M059J (cell line): ENCODE measurements at regions not wholly inside any gene's neighbourhood (a gene's known extent, or its start where the extent isn't known, plus 50 kb on each side); places are given as distances from the start of the nearest gene placed in this dataset.

Source experiments
- DNase-seq: peaks from one replicate; pipeline ENCODE4 v3.0.0-alpha.2; 2012; ENCODE audit warnings: low read depth

DNA sequence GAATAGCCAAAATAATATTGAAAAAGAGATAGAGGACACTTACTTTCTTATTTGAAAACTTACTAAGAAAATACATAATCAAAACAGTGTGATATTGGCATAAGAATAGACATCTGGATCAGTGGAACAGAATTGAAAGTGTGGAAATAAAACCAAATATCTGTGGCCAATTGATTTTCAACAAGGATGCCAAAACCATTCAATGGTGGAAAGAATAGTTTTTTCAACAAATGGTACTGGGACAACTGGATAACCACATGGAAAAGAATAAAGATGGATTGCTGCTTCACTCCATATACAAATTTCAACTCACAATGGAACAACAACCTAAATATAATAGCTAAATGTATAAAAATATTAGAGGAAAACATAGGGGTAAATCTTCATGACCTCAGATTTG, 152.5 kb upstream of the GPR149 start:
- DNase-seq = no peak

DNA sequence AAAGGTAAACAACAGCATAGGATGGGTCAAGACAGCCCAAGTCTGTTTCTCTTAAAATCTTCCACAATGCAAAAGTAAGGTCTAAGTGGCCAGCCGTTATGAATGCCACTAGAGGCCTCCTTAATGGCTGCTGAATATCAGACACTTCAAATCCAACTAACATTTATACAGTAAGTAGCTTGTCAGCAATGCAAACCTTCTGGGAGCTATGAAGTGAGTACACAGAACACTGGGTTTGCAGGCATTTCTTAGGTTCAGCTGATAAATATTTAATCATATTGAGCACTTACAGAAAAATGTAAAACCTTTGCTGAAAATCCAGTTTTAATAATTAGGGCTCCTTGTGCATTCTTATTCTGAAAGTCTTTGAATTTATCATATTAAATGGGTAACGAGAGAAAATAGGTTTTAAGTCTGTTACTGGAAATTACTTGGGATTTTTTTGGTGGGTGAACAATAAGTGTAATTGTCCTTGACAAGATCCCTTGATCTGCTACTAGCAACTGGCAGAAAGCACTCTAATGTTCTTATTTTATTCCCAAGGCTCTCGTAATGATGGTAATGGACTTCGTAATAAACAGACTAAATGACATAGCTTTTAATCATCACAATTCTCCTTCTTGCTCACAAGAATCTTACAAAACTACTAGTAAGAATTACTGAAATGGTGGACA, 141.7 kb upstream of the GPR149 start:
- no peak for DNase-seq

DNA sequence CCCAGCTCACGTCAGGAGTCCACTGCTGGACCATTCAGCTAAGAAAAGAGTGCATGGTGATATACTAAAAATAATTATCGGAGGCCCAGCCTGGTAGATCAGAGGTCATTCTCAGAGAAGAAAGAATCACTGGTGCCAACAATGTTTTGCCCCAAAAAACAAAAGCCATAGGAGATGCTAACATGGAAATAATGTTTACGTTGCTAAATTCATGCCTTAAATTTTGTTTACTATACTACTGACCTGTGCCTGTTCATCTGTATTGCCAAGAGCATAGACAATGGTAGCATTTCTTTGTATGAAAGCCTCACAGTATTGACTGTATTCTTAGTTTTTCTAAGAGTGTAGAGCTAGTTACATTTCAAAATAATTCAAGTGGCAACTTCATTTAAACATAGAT, 138.1 kb upstream of the GPR149 start:
- DNase-seq = no peak

DNA sequence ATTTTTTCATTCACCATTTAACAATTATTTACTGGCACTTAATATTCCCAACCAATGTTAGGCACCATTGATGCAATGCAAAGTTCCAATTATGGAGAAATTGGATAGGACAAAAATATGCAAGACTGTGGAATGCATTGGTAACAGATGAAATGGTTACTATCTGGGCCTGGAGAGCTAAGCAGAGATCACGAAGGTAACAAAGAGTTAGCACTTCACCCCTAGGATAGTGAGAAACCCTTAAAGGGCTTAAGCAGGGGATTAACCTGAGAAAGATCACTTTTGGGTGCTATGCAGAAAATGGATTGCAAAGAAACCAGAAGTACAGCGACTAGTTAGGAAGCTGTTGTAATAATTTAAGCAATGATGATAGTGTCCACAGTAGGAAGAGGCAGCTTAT, 129.6 kb upstream of the GPR149 start:
- DNase-seq = no peak

DNA sequence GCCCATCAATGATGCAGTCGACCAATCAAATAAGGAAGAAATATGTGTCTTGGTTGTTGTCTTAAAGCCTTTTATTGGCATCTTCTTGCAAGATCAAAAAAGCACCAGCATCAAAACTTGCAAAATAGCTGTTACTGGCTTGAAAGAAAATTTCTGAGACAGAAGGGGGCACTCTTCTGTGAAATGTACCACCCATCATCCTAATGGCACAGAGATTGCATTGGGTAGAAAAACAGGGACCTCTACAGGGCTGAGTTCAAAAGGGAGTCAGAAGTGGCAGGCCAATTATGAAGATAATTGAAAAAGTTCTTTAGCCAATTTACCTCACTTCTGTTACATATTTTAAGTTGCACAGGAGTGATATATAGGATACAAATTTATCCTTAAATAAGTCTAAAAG, 122.3 kb upstream of the GPR149 start:
- DNase-seq = no peak

DNA sequence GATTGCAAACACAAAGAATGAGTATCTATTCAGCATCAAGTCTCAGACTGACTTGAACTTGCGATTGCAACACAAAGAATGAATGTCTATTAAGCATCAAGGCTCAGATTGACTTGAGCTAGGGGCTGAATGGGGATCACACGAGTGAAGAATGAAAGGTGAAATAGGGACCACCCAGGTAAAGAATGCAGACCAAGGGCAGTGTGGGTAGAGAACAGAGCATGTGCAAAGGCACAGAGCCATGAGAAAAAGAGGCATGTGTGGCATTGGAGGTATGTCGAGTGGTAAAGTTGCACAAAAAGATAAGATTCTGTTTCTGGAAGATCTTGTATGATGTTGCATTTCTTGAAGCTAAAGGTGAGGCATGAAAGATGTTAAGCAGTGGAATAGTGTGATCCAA, 119.4 kb upstream of the GPR149 start:
- no peak for DNase-seq

DNA sequence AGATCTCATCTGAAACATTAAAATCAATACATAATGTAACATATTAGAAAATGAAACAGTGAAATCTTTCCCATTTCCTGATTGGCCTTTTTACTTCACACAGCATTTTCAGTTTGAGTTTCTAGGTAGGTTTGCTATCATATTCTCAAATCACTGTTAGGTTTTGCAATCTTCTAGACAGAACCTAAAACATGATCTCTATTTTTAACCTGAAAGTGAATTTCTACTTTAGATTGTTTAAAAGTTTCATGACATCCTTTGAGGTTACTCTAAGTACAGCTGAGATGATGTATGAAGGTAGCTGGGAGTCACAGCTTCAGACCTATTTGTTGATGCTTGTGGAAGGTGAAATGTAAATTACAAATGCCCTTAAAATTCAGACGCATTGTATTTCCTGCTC, 118.4 kb upstream of the GPR149 start:
- no peak for DNase-seq

DNA sequence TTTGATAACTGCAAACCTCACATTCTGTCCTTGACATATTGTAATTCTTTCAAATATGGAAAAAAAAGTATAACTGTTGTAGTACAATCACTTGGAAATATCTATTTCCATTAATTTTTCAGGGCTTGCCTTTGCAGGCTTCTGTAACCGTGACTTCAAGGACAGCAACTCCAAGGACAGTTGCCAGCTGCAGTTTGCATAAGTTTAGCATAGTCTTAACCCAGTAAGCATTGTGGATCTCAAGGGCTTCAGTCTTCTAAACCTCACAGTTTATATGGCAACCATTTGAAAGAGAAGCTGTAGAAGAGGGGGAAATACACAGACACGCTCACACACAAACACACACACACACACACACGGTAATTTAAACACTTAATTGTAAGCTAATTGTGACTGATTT, 112.8 kb upstream of the GPR149 start:
- DNase-seq = no peak

DNA sequence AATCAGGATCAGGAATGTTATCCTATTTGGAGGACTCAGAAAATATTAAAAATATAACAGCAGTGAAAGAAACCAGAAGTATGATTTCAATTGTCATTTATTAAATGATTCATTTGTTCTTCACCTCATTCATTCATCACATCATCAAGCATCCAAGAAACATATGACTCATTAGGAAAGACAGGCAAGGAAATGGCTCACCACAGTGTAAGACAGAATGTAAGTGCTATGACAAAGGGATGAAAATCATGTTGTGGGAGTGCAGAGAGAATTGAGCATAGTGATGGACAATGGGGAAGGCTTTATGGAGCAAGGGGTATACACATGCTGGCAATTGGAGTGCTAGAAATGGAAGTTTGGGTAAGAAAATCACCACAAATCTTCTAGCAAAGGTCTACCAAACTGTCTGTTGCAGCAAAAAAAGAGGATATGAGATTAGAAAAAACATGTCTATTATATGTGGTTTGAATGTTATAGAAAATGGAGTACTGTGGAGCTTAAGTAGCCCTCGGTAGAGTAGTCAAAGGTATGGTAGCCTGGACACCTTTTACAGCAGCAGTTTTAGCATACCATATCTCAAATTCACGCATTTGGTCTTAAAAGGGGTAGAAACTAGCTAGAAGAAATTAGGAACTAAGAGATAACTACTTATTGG, 111.1 kb upstream of the GPR149 start:
- no peak for DNase-seq

DNA sequence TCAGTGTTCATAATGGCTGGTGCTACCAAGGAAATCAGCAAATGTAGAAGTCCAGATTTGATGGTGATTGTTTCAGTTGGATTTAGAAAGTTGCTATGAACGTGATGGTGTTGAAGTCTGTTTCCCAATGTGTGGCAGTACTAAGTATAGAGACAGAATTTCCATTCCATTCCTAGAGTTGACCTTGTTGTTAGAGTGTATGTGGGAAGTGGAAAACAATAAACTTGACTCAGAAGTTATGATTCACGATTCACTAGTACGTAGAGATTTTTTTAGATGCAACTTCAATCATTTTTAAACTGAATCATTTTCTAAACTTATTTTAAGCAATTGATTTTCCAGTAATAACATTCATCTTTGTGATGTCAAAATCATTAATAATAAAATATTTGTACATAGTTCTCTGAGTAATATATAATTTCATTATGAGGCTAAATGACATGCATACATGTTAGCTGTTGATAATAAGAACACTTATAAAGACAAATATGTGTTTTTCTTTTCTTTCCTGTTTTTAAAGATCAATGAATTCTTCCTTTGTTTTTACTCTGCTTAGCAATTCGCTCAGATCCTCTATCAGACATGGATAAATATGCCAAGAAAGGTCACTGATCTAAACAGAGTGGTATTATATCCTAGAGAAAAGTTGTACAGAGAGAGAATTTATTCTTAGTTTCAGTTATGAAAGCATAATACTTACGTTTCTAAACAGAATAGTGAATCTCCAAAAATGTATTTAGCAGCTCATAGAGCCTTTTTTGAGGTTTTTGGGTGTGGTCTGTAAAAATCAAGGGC, 108.8 kb upstream of the GPR149 start:
- no peak for DNase-seq

DNA sequence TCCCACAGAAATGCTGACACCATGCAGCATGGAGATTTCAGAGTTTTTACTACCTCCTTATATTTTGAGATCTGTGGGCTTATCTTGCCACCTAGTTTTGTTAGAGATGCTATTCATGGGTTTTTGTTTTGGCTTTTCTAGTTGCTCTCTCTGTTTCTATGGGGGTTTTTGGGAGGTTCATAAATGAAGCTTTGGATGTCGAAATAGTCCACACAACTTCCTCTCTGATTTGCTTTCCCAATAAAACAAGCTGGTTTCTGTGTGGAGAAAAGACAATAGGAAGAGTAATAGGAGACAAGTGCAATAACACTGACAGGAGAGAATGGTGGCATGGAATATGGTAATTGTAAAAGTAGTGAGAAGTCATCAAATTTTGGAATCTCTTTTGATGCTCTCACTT, 106.8 kb upstream of the GPR149 start:
- no peak for DNase-seq

DNA sequence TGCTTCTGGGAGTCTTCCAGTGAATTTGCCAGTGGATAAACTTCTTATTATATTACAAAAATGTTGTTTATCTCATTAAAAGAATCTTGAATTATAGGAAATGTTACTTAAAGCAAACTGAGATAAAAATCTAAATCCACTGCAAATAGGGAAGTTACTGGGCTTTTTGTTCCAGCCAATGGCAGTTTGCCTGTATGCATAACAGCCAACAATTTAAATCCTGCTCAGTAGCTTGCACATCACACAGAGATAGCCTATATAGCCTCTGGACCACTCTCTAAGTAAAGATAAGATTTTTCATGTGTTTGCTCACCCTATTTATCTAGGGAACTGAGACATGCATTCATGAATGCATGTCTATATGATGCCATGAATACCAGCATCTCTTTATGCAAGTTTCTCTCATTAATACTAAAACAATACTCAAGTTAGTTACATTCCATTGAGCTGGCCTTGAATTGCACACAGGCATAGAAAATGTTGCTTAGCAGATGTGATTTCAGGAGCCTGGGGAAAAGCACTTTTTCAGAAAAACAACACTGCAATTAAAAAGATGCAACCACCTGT, 92.1 kb upstream of the GPR149 start:
- DNase-seq = no peak

DNA sequence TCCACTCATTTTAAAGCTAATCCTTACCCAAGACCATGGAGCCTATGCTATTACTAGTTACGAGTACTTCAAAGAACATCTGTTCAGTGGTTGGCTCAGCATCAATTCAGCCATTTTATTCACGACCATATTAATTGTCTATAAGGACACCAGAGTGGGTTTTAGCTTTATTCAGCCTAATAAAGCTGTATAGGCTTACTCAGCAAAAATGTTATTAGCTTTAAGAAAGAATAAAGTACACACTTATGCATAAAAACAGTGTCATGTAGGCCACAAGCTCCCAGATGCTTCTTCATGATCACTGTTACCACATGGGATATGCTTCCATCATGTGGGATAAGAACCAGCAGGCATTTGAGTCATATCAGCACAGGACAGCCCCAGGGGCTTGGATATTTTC, 87.4 kb upstream of the GPR149 start:
- DNase-seq = no peak

DNA sequence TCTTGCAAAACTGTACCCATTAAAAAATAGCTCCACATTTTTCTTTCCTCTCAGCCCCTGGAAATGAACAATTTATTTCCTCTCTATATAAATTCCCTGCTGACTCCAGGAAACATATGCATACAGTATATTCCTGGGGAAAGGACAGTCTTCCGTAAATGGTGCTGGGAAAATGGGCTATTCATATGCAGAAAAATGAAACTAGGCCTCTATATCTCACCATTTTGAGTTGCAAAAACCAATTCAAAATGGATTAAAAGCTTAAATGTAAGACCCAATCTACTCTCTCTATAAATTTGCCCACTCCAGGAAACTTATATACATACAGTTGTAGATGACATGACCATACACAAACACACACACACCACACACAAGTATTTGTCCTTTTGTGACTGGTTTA, 85.9 kb upstream of the GPR149 start:
- no peak for DNase-seq

DNA sequence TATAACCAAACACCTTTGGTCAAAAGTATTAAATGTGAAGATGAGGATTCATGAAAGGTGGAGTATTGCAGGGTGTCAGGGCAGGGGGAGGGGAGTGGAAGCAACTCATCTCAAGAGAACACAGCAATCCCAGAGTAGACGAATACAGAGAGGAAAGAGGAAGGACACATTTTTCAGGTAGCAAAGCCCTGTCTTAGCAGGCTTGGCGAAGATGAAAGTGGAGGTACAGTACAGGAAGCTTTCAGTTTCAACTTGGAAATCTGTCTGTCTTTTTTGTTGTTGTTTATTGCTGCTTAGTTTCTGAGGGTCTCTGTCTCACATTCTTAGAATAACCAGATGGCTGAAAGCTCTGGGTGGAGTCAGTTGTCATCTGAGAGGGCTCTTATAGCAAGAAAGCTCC, 80.8 kb upstream of the GPR149 start:
- DNase-seq = no peak

DNA sequence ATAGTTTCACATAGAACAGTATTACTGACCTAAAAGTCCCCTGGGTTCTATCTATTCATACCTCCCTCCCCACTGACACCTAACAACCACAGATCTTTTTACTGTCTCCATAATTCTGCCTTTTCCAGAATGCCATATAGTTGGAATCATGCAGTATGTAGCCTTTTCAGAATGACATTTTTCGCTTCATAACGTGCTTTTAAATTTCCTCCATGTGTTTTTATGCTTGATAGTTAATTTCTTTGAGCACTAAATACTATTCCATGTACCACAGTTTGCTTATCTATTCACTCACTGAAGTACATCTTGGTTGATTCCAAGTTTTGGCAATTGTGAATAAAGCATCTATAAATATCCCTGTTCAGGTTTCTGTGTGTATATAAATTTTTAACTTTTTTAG, 77.7 kb upstream of the GPR149 start:
- no peak for DNase-seq

DNA sequence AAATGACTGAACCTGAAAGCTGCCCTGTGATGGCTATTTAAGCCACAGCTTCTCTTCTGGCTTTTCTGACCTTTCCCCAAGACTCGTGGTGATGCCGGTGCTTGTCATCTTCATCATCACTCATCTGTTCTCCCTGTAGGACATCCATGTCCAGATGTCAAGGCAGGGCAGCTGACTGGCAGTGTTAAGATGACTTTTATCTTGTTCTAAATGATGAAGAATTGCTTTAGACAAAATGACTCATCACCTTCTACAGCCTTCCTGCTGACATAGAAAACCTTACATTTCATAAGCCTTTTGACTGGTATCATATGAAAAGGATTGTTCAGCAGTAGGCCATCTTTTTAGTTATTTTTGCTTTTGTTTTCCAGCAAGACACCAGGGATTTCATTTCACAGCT, 67.0 kb upstream of the GPR149 start:
- no peak for DNase-seq

DNA sequence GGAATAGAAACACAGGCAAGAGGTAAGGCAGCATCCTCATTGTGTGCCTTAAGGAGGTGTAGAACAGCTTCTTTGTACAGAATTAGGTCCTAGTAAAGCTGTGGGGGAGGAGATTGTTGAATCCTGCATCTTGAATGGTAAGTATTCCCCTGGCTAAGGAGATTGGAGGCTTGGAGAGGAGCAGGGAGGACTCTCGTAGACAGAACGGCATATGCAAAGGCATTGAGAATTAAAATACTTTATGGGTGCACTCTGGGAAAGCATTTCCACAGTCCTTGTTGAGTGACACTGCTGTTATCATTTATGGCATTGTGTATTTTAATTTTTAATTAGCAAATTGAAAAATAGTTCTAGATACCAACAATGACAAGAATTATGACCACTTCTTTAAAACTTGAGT, 66.5 kb upstream of the GPR149 start:
- no peak for DNase-seq

DNA sequence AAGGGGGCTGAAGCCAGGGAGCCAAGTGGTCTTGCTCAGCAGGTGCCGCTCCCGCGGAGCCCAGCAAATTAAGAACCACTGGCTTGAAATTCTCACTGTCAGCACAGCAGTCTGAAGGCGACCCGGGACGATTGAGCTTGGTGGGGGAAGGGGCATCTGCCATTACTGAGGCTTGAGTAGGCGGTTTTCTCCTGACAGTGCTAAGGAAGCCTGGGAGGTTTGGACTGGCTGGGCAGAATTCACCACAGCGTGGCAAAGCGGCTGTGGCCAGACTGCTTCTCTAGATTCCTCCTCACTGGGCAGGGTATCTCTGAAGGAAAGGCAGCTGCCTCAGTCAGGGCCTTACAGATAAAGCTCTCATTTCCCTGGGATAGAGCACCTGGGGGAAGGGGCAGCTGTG, 57.0 kb upstream of the GPR149 start:
- DNase-seq = no peak

DNA sequence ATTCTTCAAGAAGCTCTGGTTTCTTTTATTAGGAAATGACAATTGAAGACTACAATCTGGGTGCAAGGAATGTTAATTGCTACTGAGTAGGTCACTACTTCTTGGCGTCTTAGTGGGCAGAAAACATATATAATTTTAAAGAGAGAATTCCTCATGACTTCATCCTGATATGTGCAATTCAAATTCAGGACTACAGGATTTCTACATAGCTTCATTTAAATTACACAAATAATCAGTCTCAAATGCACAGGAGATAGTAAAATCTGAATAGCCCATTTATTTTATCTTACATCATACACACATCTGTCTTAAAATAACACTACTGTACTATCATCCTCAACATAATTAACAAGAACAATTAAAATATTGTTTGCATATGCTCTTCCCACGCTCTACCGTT, 52.5 kb upstream of the GPR149 start:
- DNase-seq = no peak

DNA sequence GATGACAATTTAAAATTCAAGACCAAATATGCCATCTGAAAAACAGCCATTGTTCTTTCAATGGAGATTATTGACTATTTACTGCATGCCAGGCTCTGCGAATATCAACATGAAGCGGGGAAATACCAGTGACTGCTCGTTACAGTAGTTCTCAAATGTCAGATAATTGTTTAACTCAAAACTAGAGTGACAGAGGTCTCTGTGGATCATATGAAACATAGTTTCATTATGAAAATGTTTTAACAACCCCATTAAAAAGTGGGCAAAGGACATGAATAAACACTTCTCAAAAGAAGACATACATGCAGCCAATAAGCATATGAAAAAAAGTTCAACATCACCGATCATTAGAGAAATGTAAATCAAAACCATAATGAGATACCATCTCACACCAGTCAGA, 50.0 kb upstream of the GPR149 start:
- no peak for DNase-seq
